ENCODE measurements at regions not wholly inside any gene's neighbourhood (a gene's known extent, or its start where the extent isn't known, plus 50 kb on each side); places are given as distances from the start of the nearest gene placed in this dataset.

GRCh38 chrX:116317409-116317808 lies 119.0 kb upstream of the SLC6A14 start:
- H3K9me3 ChIP-seq (ENCODE audit: control insufficient read depth, insufficient read depth, low read length): no peaks in the 10 kb centered on the region
- H2AFZ ChIP-seq (replicated peaks; ENCODE audit: low read length, poor library complexity): no peak overlapping the region
- no peaks in the 10 kb centered on the region for H3K27me3 ChIP-seq (ENCODE audit: control insufficient read depth, insufficient read depth, low read length)
- H3K18ac ChIP-seq (ENCODE audit: low read depth, low read length): no peak overlapping the region
- H3K36me3 ChIP-seq (ENCODE audit: control insufficient read depth, insufficient read depth, low read length): no peaks in the 10 kb centered on the region
- H4K20me1 ChIP-seq (ENCODE audit: insufficient read depth, low read length): no peaks in the 10 kb centered on the region
- H3K4me3 ChIP-seq (ENCODE audit: insufficient read depth, low read depth, low read length): no peak overlapping the region
- in situ Hi-C loops (cut with MboI; ENCODE audit: low sequenced_read_pairs) (no loop called here), dilution Hi-C loops (cut with HindIII; ENCODE audit: low sequenced_read_pairs, unreplicated experiment) (no loop called here), intact Hi-C loops (cut with micrococcal nuclease) (no loop called here)
- no peak for ATAC-seq (ENCODE audit: low read depth)
- BruUV-seq (replicated peaks): no TSS peak
- H2BK120ac ChIP-seq (ENCODE audit: low read depth, low read length): no peak overlapping the region
- no peak overlapping the region for H4K8ac ChIP-seq (ENCODE audit: low read depth in 2 of 2, low read length in 2 of 2)
- no peak overlapping the region for H2BK15ac ChIP-seq (ENCODE audit: low read depth, low read length)
- no peak overlapping the region for H3K9ac ChIP-seq (ENCODE audit: low read depth, low read length)
- no peak overlapping the region for H3K14ac ChIP-seq (replicated peaks; ENCODE audit: low read depth, low read length)
- no peaks in the 10 kb centered on the region for H3K4me1 ChIP-seq (ENCODE audit: control insufficient read depth, insufficient read depth, low read length)
- 0% methylated on average over 1 of the region's 3 CpGs; no CpG with 5 or more reads in 1 of the 2 experiments for WGBS, 2 experiments (ENCODE audit: extremely low coverage in 2 of 2, insufficient read length in 1 of 2)
- H3K9me1 ChIP-seq (ENCODE audit: insufficient read depth, low read length): no peaks in the 10 kb centered on the region
- CTCF ChIA-PET: no interaction called here
- no peak overlapping the region for H4K91ac ChIP-seq (ENCODE audit: insufficient read depth, low read depth, low read length)
- no peak overlapping the region for H3K27ac ChIP-seq (ENCODE audit: insufficient read depth, low read length)
- no peak overlapping the region for H3K4ac ChIP-seq (ENCODE audit: low read depth, low read length)
- no peak overlapping the region for H4K5ac ChIP-seq (ENCODE audit: low read depth, low read length)
- no peak for DNase-seq
- no peak overlapping the region for H3K23ac ChIP-seq (ENCODE audit: low read depth, low read length)
- no peak overlapping the region for H2BK20ac ChIP-seq (ENCODE audit: low read depth, low read length)
- H3K79me1 ChIP-seq (ENCODE audit: low read depth in 1 of 2, low read length in 2 of 2): no peaks in the 10 kb centered on the region
- H2BK5ac ChIP-seq (ENCODE audit: low read depth, low read length, poor library complexity, severe bottlenecking): no peak overlapping the region
- no peak overlapping the region for H3K56ac ChIP-seq (ENCODE audit: extremely low read depth, insufficient read depth, low read length)
- H3K4me2 ChIP-seq (ENCODE audit: low read depth, low read length): no peak overlapping the region
- TF ChIP-seq RAD21 (IDR thresholded peaks at IDR 0.05; ENCODE audit: low read length): no peak
- no peak for TF ChIP-seq CEBPB (IDR thresholded peaks at IDR 0.05; ENCODE audit: low read depth, low read length)
- no peak for TF ChIP-seq RFX5 (IDR thresholded peaks at IDR 0.05; ENCODE audit: low read depth, low read length)
- TF ChIP-seq RCOR1 (IDR thresholded peaks at IDR 0.05; ENCODE audit: insufficient replicate concordance, low read length): no peak
- no peak for TF ChIP-seq NFE2L2 (IDR thresholded peaks at IDR 0.05; ENCODE audit: low read depth, low read length)
- TF ChIP-seq CTCF (conservative IDR thresholded peaks at IDR 0.05; ENCODE audit: low read depth, low read length): no peak
- TF ChIP-seq FOS (IDR thresholded peaks at IDR 0.05; ENCODE audit: low read depth, low read length): no peak
- TF ChIP-seq MAFK (IDR thresholded peaks at IDR 0.05; ENCODE audit: low read depth, low read length): no peak
- TF ChIP-seq ELK1 (IDR thresholded peaks at IDR 0.05; ENCODE audit: borderline replicate concordance, low read depth, low read length): no peak
- H2AK5ac ChIP-seq (ENCODE audit: low read depth, low read length): no peak overlapping the region
- POLR2A ChIA-PET (ENCODE audit: unreplicated experiment): no interaction called here
- no peak overlapping the region for H2AK9ac ChIP-seq (replicated peaks; ENCODE audit: low read depth, low read length, poor library complexity)

Data from IMR-90 (cell line).